Osteocyte (in vitro differentiated cells): ENCODE measurements at regions not wholly inside any gene's neighbourhood (a gene's known extent, or its start where the extent isn't known, plus 50 kb on each side); places are given as distances from the start of the nearest gene placed in this dataset.
A peak's percentile ranks its signal among the peaks of the same experiment; 100 is the strongest.
"Not testable (repeated sequence)": the region's sequence is repeated elsewhere in the genome, so short reads cannot be mapped to it uniquely, and the experiment has no call there.

Experiments
- DNase-seq: peaks from one replicate; pipeline ENCODE4 v3.0.0; 2021; ENCODE audit warnings: mixed read lengths; ENCODE audit not compliant: unreplicated experiment; ENCODE audit errors: extremely low spot score
- H3K27ac Mint-ChIP-seq: one replicate; pipeline ENCODE4 v1.8.0; 2021; ENCODE audit warnings: mild to moderate bottlenecking, mixed read lengths; ENCODE audit not compliant: unreplicated experiment
- H3K27me3 Mint-ChIP-seq: one replicate; pipeline ENCODE4 v1.8.0; 2021; ENCODE audit warnings: mixed read lengths; ENCODE audit not compliant: unreplicated experiment
- H3K36me3 Mint-ChIP-seq: one replicate; pipeline ENCODE4 v1.8.0; 2021; ENCODE audit warnings: mixed read lengths; ENCODE audit not compliant: unreplicated experiment
- H3K4me1 Mint-ChIP-seq: one replicate; pipeline ENCODE4 v1.8.0; 2021; ENCODE audit warnings: mixed read lengths; ENCODE audit not compliant: unreplicated experiment
- H3K4me3 Mint-ChIP-seq: one replicate; pipeline ENCODE4 v1.8.0; 2021; ENCODE audit warnings: mild to moderate bottlenecking, moderate library complexity, mixed read lengths; ENCODE audit not compliant: unreplicated experiment
- H3K9me3 Mint-ChIP-seq: one replicate; pipeline ENCODE4 v1.8.0; 2021; ENCODE audit warnings: mixed read lengths; ENCODE audit not compliant: unreplicated experiment
- TF ChIP-seq, protein P1 (sequence below): fragments of 200-600 bp; sonication (generic); IDR thresholded peaks from 2 replicates; pipeline ENCODE4 v1.5.0; 2021; ENCODE audit warnings: antibody characterized with exemption, mild to moderate bottlenecking, moderate library complexity

DNA sequence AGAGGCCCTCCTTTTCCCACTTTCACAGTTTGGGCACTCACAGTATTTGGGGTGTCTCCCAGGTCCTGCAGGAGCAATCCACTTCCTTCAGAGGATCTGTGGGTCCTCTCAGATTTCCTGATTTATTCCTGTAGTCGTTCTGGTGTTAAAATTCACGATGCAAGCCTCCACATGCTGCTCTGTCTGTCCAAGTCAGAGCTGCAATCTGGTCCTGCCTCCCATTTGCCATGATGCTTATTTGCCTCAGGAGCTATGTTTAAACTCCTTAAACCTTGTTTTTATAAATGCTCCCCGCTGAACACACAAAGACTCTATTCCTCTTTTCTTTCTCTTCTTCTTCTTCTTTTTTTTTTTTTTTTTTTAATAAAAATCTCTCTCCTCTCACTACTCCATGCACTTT is 558.7 kb upstream of the NECTIN3 start:
- no peak overlapping the region for H3K27ac Mint-ChIP-seq
- H3K27me3 Mint-ChIP-seq = no peaks in the 10 kb centered on the region

DNA sequence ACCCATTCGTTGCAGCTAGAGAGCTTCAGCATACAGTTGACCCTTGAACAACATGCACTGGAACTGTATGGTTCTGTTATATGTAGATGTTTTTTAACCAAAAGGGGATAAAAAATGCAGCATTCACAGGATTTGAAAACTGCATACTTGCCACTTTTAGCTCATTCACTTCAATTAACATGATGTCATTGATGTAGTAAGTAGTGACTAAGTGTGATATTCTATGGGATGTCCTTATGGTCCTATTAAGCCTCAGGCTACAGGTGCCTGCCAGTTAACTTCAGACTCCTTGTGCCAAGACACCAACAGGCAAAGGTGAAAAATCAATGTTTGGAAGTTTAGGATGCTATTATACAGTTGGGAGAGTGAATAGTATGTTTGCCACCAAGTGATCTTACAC is 553.6 kb upstream of the NECTIN3 start:
- peaks cover 5% of the 10 kb centered on the region for H3K36me3 Mint-ChIP-seq
- no peak overlapping the region for H3K4me3 Mint-ChIP-seq
- no peaks in the 10 kb centered on the region for H3K27me3 Mint-ChIP-seq
- H3K4me1 Mint-ChIP-seq = peaks cover 8% of the 10 kb centered on the region
- TF ChIP-seq, protein P1, sequence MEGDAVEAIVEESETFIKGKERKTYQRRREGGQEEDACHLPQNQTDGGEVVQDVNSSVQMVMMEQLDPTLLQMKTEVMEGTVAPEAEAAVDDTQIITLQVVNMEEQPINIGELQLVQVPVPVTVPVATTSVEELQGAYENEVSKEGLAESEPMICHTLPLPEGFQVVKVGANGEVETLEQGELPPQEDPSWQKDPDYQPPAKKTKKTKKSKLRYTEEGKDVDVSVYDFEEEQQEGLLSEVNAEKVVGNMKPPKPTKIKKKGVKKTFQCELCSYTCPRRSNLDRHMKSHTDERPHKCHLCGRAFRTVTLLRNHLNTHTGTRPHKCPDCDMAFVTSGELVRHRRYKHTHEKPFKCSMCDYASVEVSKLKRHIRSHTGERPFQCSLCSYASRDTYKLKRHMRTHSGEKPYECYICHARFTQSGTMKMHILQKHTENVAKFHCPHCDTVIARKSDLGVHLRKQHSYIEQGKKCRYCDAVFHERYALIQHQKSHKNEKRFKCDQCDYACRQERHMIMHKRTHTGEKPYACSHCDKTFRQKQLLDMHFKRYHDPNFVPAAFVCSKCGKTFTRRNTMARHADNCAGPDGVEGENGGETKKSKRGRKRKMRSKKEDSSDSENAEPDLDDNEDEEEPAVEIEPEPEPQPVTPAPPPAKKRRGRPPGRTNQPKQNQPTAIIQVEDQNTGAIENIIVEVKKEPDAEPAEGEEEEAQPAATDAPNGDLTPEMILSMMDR = no peak
- no peak overlapping the region for H3K27ac Mint-ChIP-seq
- no peak for DNase-seq
- peaks cover 20% of the 10 kb centered on the region for H3K9me3 Mint-ChIP-seq

More for the DNA sequence above, 558.7 kb upstream of the NECTIN3 start:
- TF ChIP-seq, protein P1 = no peak
- Mint-ChIP-seq H3K36me3 (peaks cover 12% of the 10 kb centered on the region), H3K4me1 (no peaks in the 10 kb centered on the region), H3K9me3 (peaks cover 49% of the 10 kb centered on the region), H3K4me3 (no peak overlapping the region)
- DNase-seq = no peak

DNA sequence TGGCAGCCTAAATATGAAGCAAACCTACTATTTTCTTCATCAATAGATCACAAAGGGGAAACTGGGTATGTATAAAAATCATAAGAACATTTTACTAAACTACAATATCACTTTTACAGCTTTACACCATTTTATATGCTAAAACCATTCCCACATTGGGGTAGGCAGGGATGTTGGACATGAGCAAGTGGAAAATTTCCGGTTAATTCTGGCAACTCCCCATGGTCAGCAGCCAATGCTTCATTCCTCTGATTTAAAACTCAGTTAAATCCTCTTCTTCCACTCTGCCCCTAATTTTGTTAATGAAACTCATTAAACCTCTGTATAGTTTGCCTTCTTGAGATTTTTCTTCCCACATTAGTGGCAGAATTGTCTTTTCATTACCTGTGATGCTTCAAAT is 552.5 kb upstream of the NECTIN3 start:
- Mint-ChIP-seq H3K4me3 (no peak overlapping the region), H3K4me1 (peaks cover 8% of the 10 kb centered on the region), H3K9me3 (peaks cover 20% of the 10 kb centered on the region), H3K27ac (no peak overlapping the region), H3K27me3 (no peaks in the 10 kb centered on the region), H3K36me3 (peaks cover 5% of the 10 kb centered on the region)
- DNase-seq = no peak
- TF ChIP-seq, protein P1 = no peak

DNA sequence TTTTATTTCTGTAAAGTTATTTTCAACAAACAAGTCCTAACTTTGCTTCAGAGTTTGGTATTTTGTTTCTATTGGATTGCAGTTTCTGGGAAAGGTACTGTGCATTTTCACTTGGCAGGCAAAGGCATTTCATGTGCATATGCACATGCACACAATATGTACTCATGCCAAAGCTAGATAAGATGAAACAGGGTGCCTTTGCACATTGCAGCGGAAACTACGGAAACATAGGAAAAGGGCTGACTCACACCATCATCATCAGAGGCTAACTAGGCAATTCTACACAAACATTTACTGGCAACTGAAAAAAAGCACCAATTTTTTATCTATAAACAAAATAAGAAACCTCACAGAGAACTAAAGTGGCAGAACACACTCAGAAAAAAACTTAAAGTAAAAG is 550.6 kb upstream of the NECTIN3 start:
- TF ChIP-seq, protein P1 = no peak
- H3K27ac Mint-ChIP-seq = peak overlapping the region; percentile 82
- peaks cover 13% of the 10 kb centered on the region for H3K9me3 Mint-ChIP-seq
- no peaks in the 10 kb centered on the region for H3K27me3 Mint-ChIP-seq
- H3K4me1 Mint-ChIP-seq = peaks cover 12% of the 10 kb centered on the region
- H3K36me3 Mint-ChIP-seq = no peaks in the 10 kb centered on the region
- DNase-seq = no peak
- no peak overlapping the region for H3K4me3 Mint-ChIP-seq

DNA sequence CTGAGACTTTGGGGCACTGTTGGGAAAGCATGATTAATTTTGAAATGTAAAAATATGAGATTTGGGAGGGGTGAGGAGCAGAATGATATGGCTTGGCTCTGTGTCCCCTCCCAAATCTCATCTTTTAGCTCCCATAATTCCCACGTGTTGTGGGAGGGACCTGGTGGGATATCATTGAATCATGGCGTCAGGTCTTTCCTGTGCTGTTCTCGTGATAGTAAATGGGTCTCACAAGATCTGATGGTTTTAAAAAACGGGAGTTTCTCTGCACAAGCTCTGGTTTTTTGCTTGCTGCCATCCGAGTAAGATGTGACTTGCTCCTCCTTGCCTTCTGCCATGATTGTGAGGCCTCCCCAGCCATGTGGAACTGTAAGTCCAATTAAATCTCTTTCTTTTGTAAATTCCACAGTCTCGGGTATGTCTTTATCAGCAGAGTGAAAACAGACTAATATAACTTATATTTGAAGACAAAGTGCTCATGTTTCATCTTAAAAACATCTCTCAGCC is 546.0 kb upstream of the NECTIN3 start:
- H3K27me3 Mint-ChIP-seq, DNase-seq, H3K4me3 Mint-ChIP-seq, H3K9me3 Mint-ChIP-seq, H3K36me3 Mint-ChIP-seq: not testable (repeated sequence)
- Mint-ChIP-seq H3K27ac (peak overlapping the region; percentile 27), H3K4me1 (peaks cover 33% of the 10 kb centered on the region)
